OCI-LY3 (cell line): ENCODE measurements at regions not wholly inside any gene's neighbourhood (a gene's known extent, or its start where the extent isn't known, plus 50 kb on each side); places are given as distances from the start of the nearest gene placed in this dataset.

Source experiments
- H2AFZ ChIP-seq: fragments of 200-600, 300-600 bp; shearing (Covaris generic); 2 replicates; pipeline ENCODE4 v1.6.0; 2014; ENCODE audit warnings: antibody characterized with exemption, low read depth, low read length
- H3K27ac ChIP-seq: fragments of 200-600, 300-600 bp; sonication (generic); 2 replicates; pipeline ENCODE4 v1.5.1; 2014; ENCODE audit warnings: mild to moderate bottlenecking, low read length, moderate library complexity, mixed read lengths
- H3K27me3 ChIP-seq: fragments of 200-600, 300-600 bp; sonication (generic); 2 replicates; pipeline ENCODE4 v1.6.1; 2014; ENCODE audit warnings: low read depth, low read length, mixed read lengths
- H3K36me3 ChIP-seq: fragments of 200-600, 300-600 bp; sonication (generic); replicated peaks from 2 replicates; pipeline ENCODE3; 2014; ENCODE audit warnings: low read depth, low read length, mixed read lengths
- H3K4me1 ChIP-seq: fragments of 300-600, 200-600 bp; sonication (generic); 2 replicates; pipeline ENCODE4 v1.6.1; 2014; ENCODE audit warnings: low read length, mixed read lengths
- H3K4me2 ChIP-seq: fragments of 200-600, 300-600 bp; sonication (generic); 2 replicates; pipeline ENCODE4 v1.6.1; 2014; ENCODE audit warnings: low read length, mixed read lengths
- H3K4me3 ChIP-seq: fragments of 300-600, 200-600 bp; sonication (generic); 2 replicates; pipeline ENCODE4 v1.5.1; 2014; ENCODE audit warnings: antibody characterized with exemption, mild to moderate bottlenecking, low read length, moderate library complexity
- H3K79me2 ChIP-seq: fragments of 300-600, 200-600 bp; shearing (Covaris generic); 2 replicates; pipeline ENCODE4 v1.6.1; 2014; ENCODE audit warnings: mild to moderate bottlenecking, low read length, mixed read lengths
- H3K9ac ChIP-seq: fragments of 300-600, 200-600 bp; shearing (Covaris generic); 2 replicates; pipeline ENCODE4 v1.6.0; 2014; ENCODE audit warnings: mild to moderate bottlenecking, low read length, moderate library complexity
- H3K9me3 ChIP-seq: fragments of 200-600, 300-600 bp; shearing (Covaris generic); 2 replicates; pipeline ENCODE4 v1.6.1; 2014; ENCODE audit warnings: low read length, mixed read lengths; ENCODE audit not compliant: insufficient read depth
- H4K20me1 ChIP-seq: fragments of 200-600, 300-600 bp; sonication (generic); 2 replicates; pipeline ENCODE4 v1.6.1; 2016; ENCODE audit warnings: low read length, mixed read lengths; ENCODE audit not compliant: insufficient read depth
- EZH2phosphoT487 ChIP-seq: fragments of 200-600 bp; shearing (Covaris generic); IDR thresholded peaks from 2 replicates; pipeline ENCODE4 v1.6.1; 2018; ENCODE audit warnings: antibody characterized with exemption, mixed run types, low read depth
- TF ChIP-seq, protein P1 (sequence below): fragments of 200-600, 300-600 bp; sonication (generic); IDR thresholded peaks from 2 replicates; pipeline ENCODE4 v1.5.1; 2014; ENCODE audit warnings: antibody characterized with exemption, low read length, low read depth

DNA sequence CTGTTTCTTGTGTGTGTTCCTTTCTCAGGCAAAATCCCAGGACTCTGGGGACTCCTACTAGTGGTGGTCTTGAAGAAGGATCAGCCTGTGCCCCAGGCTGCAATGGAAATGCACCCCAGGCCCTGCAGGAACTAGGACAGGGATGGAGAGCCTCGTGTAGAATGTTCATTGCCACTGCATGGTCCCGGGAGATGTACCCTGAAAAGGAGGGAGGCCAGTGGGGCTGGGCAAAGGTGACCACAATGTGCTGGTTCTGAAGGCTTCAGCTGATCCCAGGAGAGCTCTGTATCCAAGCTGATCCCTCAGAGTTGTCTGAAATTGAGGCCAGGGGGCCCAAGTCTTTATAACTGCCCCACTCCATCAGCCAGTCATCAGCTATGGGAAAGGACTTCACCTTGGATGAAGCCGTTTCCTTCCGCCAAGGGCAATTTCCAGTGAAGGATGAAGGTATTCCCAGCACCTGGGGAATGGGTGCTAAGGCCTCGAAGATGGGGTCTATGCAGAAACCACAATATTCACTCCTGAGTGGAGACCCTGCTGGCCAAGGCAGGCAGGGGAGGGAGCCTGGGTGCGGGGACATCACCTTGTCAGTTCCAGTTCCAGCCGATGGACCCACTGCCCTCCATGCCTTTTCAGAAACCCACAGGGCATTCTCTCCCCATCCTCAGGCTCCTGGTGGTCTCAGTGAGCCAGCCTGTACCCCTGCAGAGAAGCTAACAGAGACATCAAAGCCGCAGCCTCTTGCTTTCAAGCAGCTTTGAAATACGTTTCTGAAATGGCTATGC is 59.9 kb upstream of the CDH5 start:
- Histone ChIP-seq H3K79me2 (no peaks in the 10 kb centered on the region), H3K27ac (no peak overlapping the region), H3K9ac (no peak overlapping the region), H3K4me2 (no peak overlapping the region), H3K36me3 (no peaks in the 10 kb centered on the region), H3K9me3 (no peaks in the 10 kb centered on the region), H3K4me3 (no peak overlapping the region), H3K4me1 (no peaks in the 10 kb centered on the region), H3K27me3 (peaks cover 19% of the 10 kb centered on the region), H2AFZ (no peak overlapping the region), H4K20me1 (no peaks in the 10 kb centered on the region)
- TF ChIP-seq, protein P1, sequence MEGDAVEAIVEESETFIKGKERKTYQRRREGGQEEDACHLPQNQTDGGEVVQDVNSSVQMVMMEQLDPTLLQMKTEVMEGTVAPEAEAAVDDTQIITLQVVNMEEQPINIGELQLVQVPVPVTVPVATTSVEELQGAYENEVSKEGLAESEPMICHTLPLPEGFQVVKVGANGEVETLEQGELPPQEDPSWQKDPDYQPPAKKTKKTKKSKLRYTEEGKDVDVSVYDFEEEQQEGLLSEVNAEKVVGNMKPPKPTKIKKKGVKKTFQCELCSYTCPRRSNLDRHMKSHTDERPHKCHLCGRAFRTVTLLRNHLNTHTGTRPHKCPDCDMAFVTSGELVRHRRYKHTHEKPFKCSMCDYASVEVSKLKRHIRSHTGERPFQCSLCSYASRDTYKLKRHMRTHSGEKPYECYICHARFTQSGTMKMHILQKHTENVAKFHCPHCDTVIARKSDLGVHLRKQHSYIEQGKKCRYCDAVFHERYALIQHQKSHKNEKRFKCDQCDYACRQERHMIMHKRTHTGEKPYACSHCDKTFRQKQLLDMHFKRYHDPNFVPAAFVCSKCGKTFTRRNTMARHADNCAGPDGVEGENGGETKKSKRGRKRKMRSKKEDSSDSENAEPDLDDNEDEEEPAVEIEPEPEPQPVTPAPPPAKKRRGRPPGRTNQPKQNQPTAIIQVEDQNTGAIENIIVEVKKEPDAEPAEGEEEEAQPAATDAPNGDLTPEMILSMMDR, result no peak
- no peak for TF ChIP-seq EZH2phosphoT487

DNA sequence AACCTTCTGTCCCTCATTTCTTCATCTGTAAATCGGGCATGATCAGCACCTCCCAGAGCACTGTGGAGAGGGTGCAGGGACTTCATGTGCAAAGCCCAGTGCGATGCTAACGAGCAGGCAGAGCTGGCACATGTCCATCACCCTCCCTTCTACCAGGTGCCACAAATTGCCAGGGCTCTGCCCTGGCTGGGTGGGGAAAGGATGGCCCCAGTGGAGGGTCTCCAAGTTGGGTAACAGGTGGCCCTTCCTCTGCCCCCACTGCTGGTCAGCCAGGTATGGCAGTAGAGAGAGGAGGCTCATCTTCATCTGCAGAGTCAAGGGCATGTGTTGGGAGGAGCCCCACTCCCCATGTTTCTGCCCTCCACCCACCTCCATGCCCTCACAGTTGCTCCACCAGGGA is 61.5 kb upstream of the CDH5 start:
- Histone ChIP-seq H3K4me2 (no peak overlapping the region), H3K27ac (no peak overlapping the region), H3K4me1 (no peaks in the 10 kb centered on the region), H4K20me1 (no peaks in the 10 kb centered on the region), H3K27me3 (peaks cover 9% of the 10 kb centered on the region), H3K36me3 (no peaks in the 10 kb centered on the region), H2AFZ (no peak overlapping the region), H3K9ac (no peak overlapping the region), H3K4me3 (no peak overlapping the region), H3K9me3 (no peaks in the 10 kb centered on the region), H3K79me2 (no peaks in the 10 kb centered on the region)
- TF ChIP-seq, protein P1, result no peak
- TF ChIP-seq EZH2phosphoT487, result no peak

DNA sequence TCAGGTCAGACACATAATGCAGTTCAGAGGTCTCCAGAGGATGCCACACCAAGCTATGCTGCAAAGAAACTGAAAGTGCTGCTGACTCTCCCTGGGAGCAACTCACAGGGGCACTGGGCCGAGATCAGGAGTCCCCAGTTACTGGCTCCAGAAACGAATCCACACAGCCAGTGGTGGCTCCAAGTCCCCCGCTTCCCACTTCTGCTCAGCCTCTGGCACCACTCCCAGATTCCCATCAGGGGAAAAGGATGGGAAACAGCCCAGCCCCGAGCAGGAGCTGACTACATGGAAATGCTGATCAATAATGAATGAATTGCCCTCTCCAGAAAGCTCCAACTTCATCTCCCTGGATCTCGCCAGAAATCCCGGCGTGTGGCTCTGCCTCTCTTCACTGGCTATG is 62.3 kb upstream of the CDH5 start:
- Histone ChIP-seq H3K79me2 (no peaks in the 10 kb centered on the region), H3K4me1 (peaks cover 4% of the 10 kb centered on the region; the same call in 1 of the 2 replicates), H3K4me2 (no peak overlapping the region), H3K4me3 (no peak overlapping the region), H2AFZ (no peak overlapping the region), H3K36me3 (no peaks in the 10 kb centered on the region), H3K9me3 (no peaks in the 10 kb centered on the region), H3K9ac (no peak overlapping the region), H3K27me3 (peaks cover 7% of the 10 kb centered on the region; the same call in 1 of the 2 replicates), H4K20me1 (no peaks in the 10 kb centered on the region), H3K27ac (no peak overlapping the region)
- no peak for TF ChIP-seq EZH2phosphoT487
- TF ChIP-seq, protein P1, result no peak

DNA sequence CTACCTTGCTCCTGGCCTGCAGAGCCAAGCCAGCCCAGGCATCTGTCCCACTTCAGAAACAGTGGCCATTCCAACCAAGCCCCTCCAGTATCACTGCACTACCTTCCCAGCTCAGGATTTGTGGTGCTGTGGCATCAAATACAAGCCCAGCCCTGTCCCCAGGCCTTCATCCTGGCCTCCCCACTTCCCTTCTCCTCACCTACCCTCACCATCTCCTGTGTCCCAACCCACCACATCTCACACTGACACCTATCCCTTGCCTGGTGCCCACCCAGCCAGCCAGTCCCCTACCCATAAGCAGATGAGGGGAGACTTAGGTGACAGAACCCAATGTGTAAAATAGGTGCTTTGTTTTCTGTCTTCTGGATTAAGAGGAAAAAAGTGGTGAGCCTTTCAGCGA is 66.0 kb upstream of the CDH5 start:
- Histone ChIP-seq H3K9ac (no peak overlapping the region), H3K36me3 (no peaks in the 10 kb centered on the region), H3K4me2 (no peak overlapping the region), H3K4me3 (no peak overlapping the region), H3K27me3 (peaks cover 30% of the 10 kb centered on the region), H3K4me1 (peaks cover 4% of the 10 kb centered on the region; the same call in 1 of the 2 replicates), H3K79me2 (no peaks in the 10 kb centered on the region), H2AFZ (no peak overlapping the region), H3K27ac (no peak overlapping the region), H3K9me3 (no peaks in the 10 kb centered on the region), H4K20me1 (no peaks in the 10 kb centered on the region)
- TF ChIP-seq EZH2phosphoT487, result no peak
- TF ChIP-seq, protein P1, result no peak
